ENCODE measurements at regions not wholly inside any gene's neighbourhood (a gene's known extent, or its start where the extent isn't known, plus 50 kb on each side); places are given as distances from the start of the nearest gene placed in this dataset.
A peak's percentile ranks its signal among the peaks of the same experiment; 100 is the strongest.
"Not testable (repeated sequence)": the region's sequence is repeated elsewhere in the genome, so short reads cannot be mapped to it uniquely, and the experiment has no call there.

GRCh38 chr7:391961-392524, 102.1 kb downstream of the FOXL3 start:
- CTCF ChIA-PET: no interaction called here
- no peak for DNase-seq
- Mint-ChIP-seq H3K4me1 (no peaks in the 10 kb centered on the region), H3K27ac (no peak overlapping the region), H3K4me3 (no peak overlapping the region), H3K36me3 (peaks cover 2% of the 10 kb centered on the region), H3K9me3 (peaks cover 20% of the 10 kb centered on the region), H3K27me3 (peaks cover 12% of the 10 kb centered on the region)

DNA sequence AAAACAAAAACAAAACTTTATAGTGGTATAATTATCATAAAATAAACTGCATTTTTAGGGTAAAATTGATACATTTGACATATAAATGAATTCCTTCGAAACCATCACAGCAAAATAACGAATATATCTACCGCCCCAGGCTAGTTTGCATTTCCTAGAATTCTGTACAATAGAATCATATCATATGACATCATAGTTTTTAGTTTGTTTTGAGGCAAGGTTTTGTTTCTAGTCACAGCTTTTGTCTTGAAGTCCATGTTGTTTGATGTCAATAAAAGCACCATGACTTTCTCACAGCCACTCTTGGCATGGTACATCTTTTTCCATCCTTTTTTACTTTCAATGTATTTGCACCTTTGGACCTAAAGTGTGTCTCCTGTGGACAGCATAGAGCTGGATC, 102.9 kb downstream of the FOXL3 start:
- DNase-seq: no peak
- H3K9me3 Mint-ChIP-seq: peaks cover 27% of the 10 kb centered on the region
- H3K27me3 Mint-ChIP-seq: peaks cover 18% of the 10 kb centered on the region
- H3K36me3 Mint-ChIP-seq: peaks cover 2% of the 10 kb centered on the region
- no peak overlapping the region for H3K4me3 Mint-ChIP-seq
- H3K27ac Mint-ChIP-seq: no peak overlapping the region
- H3K4me1 Mint-ChIP-seq: no peaks in the 10 kb centered on the region
- CTCF ChIA-PET: no interaction called here

DNA sequence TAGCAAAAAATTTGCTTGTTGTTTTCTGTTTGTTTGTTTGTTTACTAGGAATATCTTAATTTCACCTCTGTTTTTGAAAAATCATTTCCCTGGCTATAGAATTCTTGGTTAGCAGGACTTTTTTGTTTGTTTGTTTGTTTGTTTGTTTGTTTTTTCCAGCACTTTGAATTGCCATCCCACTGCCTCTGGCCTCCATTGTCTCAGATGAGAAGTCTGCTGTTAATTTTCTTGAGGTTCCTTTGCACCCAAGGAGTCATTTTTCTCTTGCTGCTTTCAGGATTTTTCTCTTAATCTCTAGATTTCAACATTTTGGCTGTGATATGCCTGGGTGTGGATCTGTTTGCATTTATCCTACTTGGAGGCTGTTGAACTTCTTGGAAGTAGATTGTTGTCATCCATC, 105.7 kb downstream of the FOXL3 start:
- Mint-ChIP-seq H3K4me3 (no peak overlapping the region), H3K36me3 (peaks cover 2% of the 10 kb centered on the region), H3K27me3 (peaks cover 22% of the 10 kb centered on the region), H3K9me3 (peaks cover 41% of the 10 kb centered on the region), H3K27ac (no peak overlapping the region), H3K4me1 (no peaks in the 10 kb centered on the region)
- CTCF ChIA-PET: no interaction called here
- no peak for DNase-seq

DNA sequence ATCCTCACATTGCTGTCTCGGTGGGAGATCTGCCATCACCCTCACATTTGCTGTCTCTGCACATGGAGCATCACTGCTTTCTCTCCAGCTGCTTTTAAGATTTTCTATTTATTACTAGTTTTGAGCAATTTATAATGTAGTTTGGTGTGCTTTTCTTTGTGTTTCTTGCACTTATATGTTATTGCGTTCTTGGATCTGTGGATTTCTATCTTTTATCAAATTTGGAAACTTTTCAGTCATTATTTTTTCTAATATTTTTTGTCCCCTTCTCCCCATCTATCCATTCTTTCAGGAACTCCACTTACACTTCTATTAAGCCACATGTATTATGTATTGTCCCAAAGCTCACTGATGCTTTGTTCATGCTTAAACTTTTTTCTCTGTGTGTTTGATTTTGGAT, 108.9 kb downstream of the FOXL3 start:
- CTCF ChIA-PET: no interaction called here
- no peaks in the 10 kb centered on the region for H3K4me1 Mint-ChIP-seq
- no peak for DNase-seq
- peaks cover 2% of the 10 kb centered on the region for H3K36me3 Mint-ChIP-seq
- no peak overlapping the region for H3K27ac Mint-ChIP-seq
- H3K4me3 Mint-ChIP-seq: no peak overlapping the region
- peaks cover 22% of the 10 kb centered on the region for H3K27me3 Mint-ChIP-seq
- H3K9me3 Mint-ChIP-seq: peaks cover 37% of the 10 kb centered on the region

GRCh38 chr7:400901-401485, 111.0 kb downstream of the FOXL3 start:
- no peak for DNase-seq
- Mint-ChIP-seq H3K4me3 (no peak overlapping the region), H3K9me3 (peaks cover 28% of the 10 kb centered on the region), H3K4me1 (no peaks in the 10 kb centered on the region), H3K36me3 (peaks cover under 1% of the 10 kb centered on the region), H3K27me3 (peaks cover 13% of the 10 kb centered on the region), H3K27ac (no peak overlapping the region)
- CTCF ChIA-PET: no interaction called here

DNA sequence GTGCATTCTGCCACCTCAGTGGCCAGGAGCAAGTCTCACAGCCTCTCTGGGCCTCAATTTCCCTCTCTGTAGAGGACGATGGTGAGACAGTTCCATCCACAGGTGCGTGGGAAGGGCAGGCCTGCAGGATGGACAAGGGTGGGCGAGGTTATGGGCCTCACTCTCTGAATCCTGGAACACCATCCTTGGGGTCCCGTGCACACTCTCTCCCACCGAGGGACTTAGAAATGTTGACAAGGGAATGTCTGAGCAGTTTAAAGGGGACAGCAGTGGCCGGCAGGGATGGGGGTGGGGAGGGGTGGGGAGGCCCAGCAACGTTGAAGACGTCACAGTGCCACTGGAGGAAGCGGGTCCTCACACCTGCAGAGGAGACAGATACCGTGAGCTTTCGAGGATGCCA, 111.5 kb downstream of the FOXL3 start:
- Mint-ChIP-seq H3K36me3 (no peaks in the 10 kb centered on the region), H3K4me1 (no peaks in the 10 kb centered on the region), H3K4me3 (no peak overlapping the region), H3K9me3 (peaks cover 24% of the 10 kb centered on the region), H3K27me3 (peaks cover 13% of the 10 kb centered on the region), H3K27ac (no peak overlapping the region)
- DNase-seq: no peak
- CTCF ChIA-PET: no interaction called here

- DNase-seq: no peak
- H3K36me3 Mint-ChIP-seq: no peaks in the 10 kb centered on the region
- CTCF ChIA-PET: no interaction called here
- no peak overlapping the region for H3K27ac Mint-ChIP-seq
- no peaks in the 10 kb centered on the region for H3K9me3 Mint-ChIP-seq
- H3K4me1 Mint-ChIP-seq: no peaks in the 10 kb centered on the region
- H3K4me3 Mint-ChIP-seq: no peak overlapping the region
- peaks cover 9% of the 10 kb centered on the region for H3K27me3 Mint-ChIP-seq
These were observed 114.7 kb downstream of the PDGFA start for GRCh38 chr7:404812-405488.

GRCh38 chr7:405489-406211, 114.0 kb downstream of the PDGFA start:
- Mint-ChIP-seq H3K27me3 (peaks cover 5% of the 10 kb centered on the region), H3K4me3 (no peak overlapping the region), H3K9me3 (no peaks in the 10 kb centered on the region), H3K27ac (no peak overlapping the region), H3K36me3 (no peaks in the 10 kb centered on the region), H3K4me1 (no peaks in the 10 kb centered on the region)
- CTCF ChIA-PET: no interaction called here
- no peak for DNase-seq

DNA sequence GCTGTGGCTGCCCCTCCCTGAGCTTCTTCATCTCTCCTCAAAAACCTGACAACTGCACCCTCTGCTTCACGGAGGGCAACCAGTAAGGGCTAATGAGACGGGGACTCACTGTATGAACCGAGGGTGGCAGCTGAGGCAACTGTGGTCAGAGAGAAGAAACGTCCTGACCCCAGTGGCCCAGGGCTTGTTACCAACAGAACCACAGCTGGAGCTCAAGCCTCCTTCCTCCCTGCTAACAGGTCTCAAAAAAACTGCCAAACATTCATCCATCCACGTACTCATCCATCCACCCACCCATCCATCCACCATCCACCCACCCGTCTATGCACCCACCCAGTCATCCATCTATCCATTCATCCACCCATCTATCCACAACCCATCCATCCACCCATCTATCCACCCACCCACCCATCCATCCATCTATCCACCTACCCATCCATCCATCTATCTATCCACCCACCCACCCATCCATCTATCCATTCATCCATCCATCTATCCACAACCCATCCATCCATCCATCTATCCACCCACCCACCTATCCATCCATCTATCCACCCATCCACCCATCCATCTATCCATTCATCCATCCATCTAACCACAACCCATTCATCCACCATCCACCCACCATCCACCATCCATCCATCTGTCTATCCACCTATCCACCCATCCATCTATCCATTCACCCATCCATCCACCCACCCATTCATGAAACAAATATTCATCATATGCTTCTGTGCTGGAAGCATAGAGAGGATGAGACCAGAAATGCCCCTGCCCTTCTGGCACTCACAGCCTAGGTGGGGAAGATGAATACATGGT, 111.7 kb downstream of the PDGFA start:
- CTCF ChIA-PET: no interaction called here
- Mint-ChIP-seq H3K4me1 (no peaks in the 10 kb centered on the region), H3K4me3 (no peak overlapping the region), H3K27ac (no peak overlapping the region), H3K36me3 (no peaks in the 10 kb centered on the region), H3K27me3 (peaks cover 5% of the 10 kb centered on the region), H3K9me3 (no peaks in the 10 kb centered on the region)
- no peak for DNase-seq

GRCh38 chr7:408751-409311, 110.8 kb downstream of the PDGFA start:
- Mint-ChIP-seq H3K4me3 (no peak overlapping the region), H3K9me3 (no peaks in the 10 kb centered on the region), H3K36me3 (no peaks in the 10 kb centered on the region), H3K27me3 (peaks cover 5% of the 10 kb centered on the region), H3K4me1 (no peaks in the 10 kb centered on the region), H3K27ac (no peak overlapping the region)
- DNase-seq: peak; percentile 10
- CTCF ChIA-PET: no interaction called here

DNA sequence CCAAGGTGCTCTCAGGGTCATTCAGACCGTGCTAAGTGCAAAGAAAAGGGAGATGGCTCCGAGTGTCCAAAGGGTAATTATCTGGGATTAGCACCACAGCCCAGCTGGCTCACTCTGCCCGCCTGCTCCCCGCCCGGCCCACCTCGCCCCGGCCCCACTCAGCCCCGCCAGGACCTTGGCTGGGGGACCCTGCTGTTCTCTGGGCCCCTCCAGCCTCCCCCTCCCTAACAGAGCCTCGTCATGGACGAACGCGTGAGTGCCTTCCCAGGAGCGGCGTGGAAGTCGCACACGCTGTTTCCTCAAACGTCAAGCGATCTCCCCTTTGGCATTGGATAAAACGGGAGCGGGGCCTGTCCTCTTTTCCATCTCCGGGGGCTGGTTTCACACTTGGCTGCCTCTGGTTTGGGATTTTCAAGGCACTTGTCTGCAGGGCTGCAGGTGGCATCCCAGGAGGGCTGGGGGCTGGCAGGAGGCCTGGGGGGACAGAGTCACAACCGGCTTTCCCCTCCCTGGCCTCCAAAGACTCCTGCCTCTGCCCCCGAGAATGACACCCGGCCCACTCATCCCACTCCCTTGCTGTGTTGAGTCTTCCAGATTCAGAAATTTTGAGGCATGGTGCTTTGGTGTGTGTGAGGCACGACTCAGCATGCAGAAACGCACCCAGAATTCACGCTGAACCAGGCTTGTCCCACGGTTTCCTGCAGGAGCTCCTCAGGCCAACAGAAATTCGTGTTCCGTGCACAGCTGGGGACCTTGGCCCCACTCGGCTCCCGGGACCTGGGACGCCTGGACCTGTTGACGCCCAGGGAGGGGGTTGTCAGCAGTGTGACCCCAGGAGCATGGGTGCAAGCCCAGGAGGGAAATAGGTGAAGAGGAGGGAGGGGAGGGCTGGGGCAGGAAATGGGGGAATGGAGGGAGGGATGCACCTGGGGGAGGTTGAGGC, 110.0 kb downstream of the PDGFA start:
- peaks cover 5% of the 10 kb centered on the region for H3K27me3 Mint-ChIP-seq
- H3K4me1 Mint-ChIP-seq: no peaks in the 10 kb centered on the region
- CTCF ChIA-PET: no interaction called here
- H3K36me3 Mint-ChIP-seq: no peaks in the 10 kb centered on the region
- DNase-seq: no peak
- no peak overlapping the region for H3K4me3 Mint-ChIP-seq
- H3K27ac Mint-ChIP-seq: no peak overlapping the region
- H3K9me3 Mint-ChIP-seq: no peaks in the 10 kb centered on the region

- Mint-ChIP-seq H3K27ac (no peak overlapping the region), H3K4me1 (no peaks in the 10 kb centered on the region), H3K27me3 (peaks cover 5% of the 10 kb centered on the region), H3K36me3 (no peaks in the 10 kb centered on the region), H3K4me3 (no peak overlapping the region), H3K9me3 (no peaks in the 10 kb centered on the region)
- CTCF ChIA-PET: no interaction called here
- DNase-seq: no peak
These were observed 109.2 kb downstream of the PDGFA start for GRCh38 chr7:410395-410910.

DNA sequence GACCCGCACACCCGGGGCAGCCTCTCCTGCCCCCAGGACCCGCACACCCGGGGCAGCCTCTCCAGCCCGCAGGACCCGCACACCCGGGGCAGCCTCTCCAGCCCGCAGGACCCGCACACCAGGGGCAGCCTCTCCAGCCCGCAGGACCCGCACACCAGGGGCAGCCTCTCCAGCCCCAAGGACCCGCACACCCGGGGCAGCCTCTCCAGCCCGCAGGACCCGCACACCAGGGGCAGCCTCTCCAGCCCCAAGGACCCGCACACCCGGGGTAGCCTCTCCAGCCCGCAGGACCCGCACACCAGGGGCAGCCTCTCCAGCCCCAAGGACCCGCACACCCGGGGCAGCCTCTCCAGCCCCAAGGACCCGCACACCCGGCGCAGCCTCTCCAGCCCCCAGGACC, 108.5 kb downstream of the PDGFA start:
- H3K9me3 Mint-ChIP-seq, H3K36me3 Mint-ChIP-seq, H3K4me1 Mint-ChIP-seq, H3K27me3 Mint-ChIP-seq, CTCF ChIA-PET, H3K4me3 Mint-ChIP-seq, DNase-seq, H3K27ac Mint-ChIP-seq: not testable (repeated sequence)
